KOPT-K1 (cell line): ENCODE measurements at regions not wholly inside any gene's neighbourhood (a gene's known extent, or its start where the extent isn't known, plus 50 kb on each side); places are given as distances from the start of the nearest gene placed in this dataset.

Experiments
- H3K27ac ChIP-seq: fragments of 200-600 bp; sonication (generic); 2 replicates; pipeline ENCODE4 v1.5.1; 2016; ENCODE audit warnings: antibody characterized with exemption, mild to moderate bottlenecking, low read depth, low read length; ENCODE audit not compliant: poor library complexity, severe bottlenecking
- H3K36me3 ChIP-seq: fragments of 200-600 bp; sonication (generic); 2 replicates; pipeline ENCODE4 v1.5.1; 2017; ENCODE audit warnings: antibody characterized with exemption, mild to moderate bottlenecking, low read length, moderate library complexity; ENCODE audit not compliant: insufficient read depth
- H3K9me3 ChIP-seq: fragments of 200-600 bp; sonication (generic); 2 replicates; pipeline ENCODE4 v1.5.1; 2017; ENCODE audit warnings: antibody characterized with exemption, low read length, mild to moderate bottlenecking; ENCODE audit not compliant: insufficient read depth, poor library complexity, severe bottlenecking

DNA sequence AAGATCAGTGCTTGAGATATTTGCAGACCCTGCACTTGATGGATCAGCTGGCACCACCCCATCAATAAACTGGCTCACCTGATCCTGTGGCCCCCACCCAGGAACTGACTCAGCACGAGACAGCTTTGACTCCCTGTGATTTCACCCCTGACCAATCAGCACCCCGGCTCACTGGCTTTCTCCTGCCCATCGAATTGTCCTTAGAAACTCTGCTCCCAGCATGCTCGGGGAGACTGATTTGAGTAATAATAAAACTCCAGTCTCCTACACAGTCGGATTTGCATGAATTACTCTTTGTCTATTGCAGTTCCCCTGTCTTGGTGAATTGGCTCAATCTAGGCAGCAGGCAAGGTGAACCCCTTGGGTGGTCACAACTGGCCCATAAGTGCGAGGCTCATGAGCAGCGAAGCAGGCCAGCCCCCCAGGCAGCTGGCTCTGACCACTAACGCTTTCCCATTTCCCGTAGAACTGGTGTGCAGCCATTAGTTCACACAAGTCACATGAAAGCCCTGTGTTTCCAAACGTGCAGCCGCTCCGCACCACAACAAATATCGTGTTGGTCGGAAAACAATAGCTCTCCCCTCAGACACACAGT, 79.6 kb downstream of the RSPH3 start:
- H3K36me3 ChIP-seq, result no peaks in the 10 kb centered on the region
- H3K9me3 ChIP-seq, result no peaks in the 10 kb centered on the region
- no peak overlapping the region for H3K27ac ChIP-seq

DNA sequence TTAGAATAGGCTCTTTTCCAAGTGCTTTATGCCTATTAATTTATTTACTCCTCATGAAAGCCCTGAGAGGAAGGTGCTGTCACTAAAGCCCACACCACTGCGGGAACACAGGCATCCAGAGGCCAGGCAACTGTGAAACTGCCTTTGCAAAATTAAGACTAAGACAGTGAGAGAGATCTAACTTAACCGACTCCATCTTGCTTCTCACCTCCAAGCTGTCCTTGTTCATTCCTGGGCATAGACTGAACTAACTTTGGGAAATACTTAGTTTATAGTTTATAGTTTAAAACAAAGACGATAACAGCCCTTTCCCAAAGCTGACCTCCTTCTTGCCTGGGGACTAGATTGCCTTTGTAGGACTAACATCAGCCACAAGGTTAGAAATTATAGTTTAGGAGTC, 80.1 kb downstream of the RSPH3 start:
- no peaks in the 10 kb centered on the region for H3K9me3 ChIP-seq
- no peaks in the 10 kb centered on the region for H3K36me3 ChIP-seq
- no peak overlapping the region for H3K27ac ChIP-seq

DNA sequence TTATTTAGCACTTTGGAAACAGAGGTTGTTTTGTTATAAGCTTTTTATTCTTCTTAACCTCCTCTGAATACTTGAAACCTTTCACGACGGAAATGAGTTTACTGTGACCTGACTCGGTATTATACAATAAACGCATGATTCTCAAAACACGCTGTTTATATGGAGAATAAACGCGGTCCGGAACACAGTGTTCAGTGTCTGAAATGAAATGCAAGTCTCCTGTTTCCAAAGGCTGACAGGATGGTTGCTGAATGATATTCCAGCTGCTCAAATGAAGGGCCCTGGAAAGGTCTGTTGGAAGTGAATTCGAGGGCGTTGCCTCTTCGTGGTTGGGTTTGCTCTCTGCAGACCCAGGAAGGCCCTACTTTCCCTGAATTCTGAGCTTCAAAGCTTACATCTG, 83.4 kb downstream of the RSPH3 start:
- no peak overlapping the region for H3K27ac ChIP-seq

DNA sequence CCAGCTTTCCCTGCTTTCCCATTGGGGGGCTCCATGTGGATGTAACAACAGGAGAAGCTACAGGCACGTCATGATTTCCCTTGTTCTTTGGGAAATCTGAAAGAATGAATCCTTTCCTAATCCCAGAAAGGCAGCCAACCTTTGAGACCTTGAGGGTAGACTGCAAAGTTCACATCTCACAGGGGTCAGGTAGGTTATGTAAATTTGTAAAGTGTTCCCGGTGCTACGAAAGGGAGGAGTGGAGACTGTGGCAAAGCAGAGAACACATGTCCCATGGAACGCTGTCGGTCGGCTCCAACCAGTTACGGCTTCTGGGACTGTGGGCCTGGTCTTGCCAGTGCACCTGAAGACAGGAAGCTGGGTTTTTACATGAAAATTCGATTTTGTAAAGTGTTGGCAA, 85.1 kb downstream of the RSPH3 start:
- H3K36me3 ChIP-seq, result no peaks in the 10 kb centered on the region
- H3K27ac ChIP-seq, result no peak overlapping the region
- H3K9me3 ChIP-seq, result no peaks in the 10 kb centered on the region

More for the DNA sequence above, 83.4 kb downstream of the RSPH3 start:
- no peaks in the 10 kb centered on the region for H3K36me3 ChIP-seq
- H3K9me3 ChIP-seq, result no peaks in the 10 kb centered on the region

DNA sequence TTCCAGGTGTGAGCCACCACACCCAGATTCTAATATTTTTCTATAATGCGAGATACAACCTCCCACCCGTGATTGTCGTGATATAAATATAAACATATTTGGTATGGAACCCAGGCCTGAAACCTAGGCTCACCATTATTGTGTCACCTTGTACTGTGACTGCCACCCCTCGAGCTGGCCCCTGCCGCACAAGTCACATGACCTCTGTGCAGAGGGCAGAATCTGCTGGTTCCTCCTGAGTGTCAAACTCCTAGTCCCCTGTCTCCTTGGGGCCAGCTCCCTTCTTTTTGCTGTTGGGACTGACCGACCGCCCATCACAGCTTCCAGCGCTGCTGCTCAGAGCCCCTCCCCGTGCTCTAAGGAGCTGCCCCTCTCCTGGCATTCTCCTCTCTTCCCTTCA, 86.4 kb downstream of the RSPH3 start:
- H3K36me3 ChIP-seq, result no peaks in the 10 kb centered on the region
- H3K9me3 ChIP-seq, result no peaks in the 10 kb centered on the region
- no peak overlapping the region for H3K27ac ChIP-seq

DNA sequence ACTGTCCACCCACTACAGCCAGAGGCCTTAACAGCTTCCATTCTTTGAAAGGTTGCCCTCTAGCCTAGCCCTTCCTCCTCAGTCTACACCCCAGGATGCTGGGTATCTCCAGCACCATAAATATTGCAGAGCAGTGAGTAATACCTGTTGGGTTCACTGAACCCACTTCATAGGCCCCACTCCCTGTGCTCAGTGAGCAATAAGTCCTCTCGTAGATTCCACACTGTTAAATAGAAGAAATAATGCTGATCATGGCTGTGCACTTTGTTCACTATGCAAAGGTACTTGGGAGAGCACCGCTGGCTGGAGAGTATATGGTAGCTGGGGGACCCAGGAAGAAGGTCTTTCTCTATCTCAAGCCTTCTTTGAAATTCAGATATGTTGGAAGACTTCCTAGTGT, 87.3 kb downstream of the RSPH3 start:
- H3K9me3 ChIP-seq, result no peaks in the 10 kb centered on the region
- no peak overlapping the region for H3K27ac ChIP-seq
- no peaks in the 10 kb centered on the region for H3K36me3 ChIP-seq

DNA sequence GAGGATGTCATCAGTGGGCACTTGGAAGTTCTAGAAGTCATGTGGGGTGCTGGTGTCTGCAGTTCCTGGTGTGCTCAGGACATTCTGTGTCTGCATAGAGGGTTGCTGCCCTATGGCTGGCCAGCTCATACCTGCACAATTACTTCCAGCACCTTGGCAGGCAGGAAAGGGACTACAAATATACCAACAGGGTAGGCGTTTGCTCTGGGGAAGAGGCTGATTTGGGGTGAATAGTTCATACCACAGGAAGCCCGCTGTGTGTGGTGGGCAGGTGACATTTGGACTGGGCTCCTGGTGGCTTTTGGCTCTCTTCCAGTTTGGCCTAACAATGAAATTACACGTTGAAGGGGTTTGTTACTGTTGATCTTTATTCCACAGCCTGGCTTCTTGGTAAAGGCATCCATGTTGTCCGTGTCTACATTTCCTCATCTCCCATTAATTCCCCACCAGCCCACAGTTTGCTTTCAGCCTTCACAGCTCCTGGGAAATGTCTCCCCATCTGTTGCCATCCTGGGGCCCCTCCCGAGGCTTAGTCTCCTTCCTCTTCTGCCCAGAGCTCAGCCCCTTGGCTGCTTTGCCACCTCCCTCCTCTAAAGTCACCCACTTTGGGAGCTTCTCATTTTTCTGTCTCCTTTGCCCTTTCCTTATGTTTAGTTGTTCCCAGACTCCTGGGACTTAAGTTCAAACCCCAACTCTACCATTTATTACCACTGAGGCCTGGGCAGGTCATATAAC, 88.1 kb downstream of the RSPH3 start:
- H3K9me3 ChIP-seq, result no peaks in the 10 kb centered on the region
- H3K36me3 ChIP-seq, result no peaks in the 10 kb centered on the region
- H3K27ac ChIP-seq, result peak overlapping the region; percentile 58

DNA sequence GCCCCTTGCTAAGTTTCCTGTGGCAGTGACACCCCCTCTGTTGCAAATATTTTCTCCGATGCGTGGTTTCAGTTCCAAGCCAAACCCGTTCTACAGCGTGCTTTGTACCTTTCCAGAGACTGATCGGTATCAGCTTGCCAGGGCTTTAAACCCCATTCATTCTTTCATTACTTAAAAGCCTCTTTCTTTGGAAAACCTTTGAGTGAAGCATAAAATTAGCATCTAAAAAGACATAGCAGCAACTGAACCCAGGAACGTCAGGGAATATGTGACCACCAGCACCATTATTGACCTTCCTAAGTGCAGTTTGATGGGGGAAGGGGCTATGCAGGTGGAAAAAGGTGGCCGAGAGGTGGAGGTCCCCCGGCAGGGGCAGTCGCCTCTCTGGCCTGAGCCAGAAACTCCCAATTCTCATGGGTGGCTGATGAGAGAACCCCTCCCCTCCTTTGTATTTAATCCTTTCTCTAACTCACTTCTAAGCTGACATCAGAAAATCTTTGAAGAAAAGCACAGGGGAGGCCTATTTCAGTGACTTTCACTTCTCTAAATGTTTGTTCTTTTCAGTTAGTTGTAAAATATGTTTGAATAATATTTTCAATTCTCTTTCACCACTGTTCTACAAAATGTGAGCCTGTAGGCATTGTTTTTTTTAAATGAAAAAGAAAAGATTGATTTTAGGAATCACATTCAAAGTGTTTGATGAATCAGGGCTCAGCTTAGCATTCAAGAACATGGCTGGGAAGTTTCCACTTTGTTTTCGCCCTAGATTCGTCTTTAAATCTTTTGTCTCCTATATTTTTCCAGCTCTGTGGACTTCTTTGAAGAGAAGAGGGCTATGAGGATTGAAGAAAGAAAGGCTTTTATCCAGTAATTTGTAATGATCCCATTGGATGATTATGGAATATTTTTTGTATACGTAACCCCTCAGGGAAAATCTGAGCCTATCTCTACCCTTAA, 89.2 kb downstream of the RSPH3 start:
- Histone ChIP-seq H3K9me3 (peaks cover 9% of the 10 kb centered on the region), H3K36me3 (no peaks in the 10 kb centered on the region), H3K27ac (peak overlapping the region; percentile 58)

DNA sequence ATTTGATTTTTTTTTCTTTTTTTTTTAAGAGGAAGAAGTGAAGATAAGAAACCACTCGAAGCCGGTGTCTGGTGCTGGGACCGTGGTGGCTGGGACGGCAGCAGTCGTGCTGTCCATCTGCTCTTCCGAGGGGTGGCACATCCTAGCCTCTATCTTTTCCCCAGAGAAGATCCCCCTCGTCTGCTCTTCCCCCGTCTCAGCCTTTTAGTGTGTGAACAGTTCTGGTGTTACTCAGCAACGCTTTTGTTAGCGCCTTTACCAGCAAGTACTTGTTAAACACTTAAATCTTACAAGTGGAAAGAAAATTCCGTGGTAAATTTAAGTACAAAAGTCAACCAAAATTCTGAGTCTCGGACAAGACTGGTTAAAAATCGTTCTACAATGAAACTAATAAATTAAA, 90.1 kb downstream of the RSPH3 start:
- H3K27ac ChIP-seq, result peak overlapping the region; percentile 58
- H3K9me3 ChIP-seq, result peaks cover 17% of the 10 kb centered on the region
- H3K36me3 ChIP-seq, result no peaks in the 10 kb centered on the region

DNA sequence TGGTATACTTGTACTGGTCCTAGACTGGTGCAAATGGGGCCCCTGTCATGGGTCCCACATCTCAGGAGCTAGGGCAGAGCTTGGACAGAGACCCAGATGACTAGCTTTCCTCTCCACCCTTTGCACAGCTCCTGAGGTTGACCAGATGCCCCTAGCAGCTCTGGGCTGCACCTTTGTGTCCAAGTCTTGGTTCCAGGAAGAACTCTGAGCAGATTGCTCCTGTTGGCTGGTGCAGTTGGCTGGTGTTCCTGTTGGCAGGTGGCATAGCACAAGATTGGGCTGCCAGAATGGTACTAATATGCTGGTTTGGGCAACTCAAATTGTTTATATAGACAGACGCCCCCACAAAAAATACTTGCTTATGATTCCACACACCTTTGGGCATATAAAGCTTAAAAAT, 89.4 kb upstream of the EZR start:
- Histone ChIP-seq H3K9me3 (peaks cover 21% of the 10 kb centered on the region), H3K36me3 (no peaks in the 10 kb centered on the region), H3K27ac (no peak overlapping the region)

DNA sequence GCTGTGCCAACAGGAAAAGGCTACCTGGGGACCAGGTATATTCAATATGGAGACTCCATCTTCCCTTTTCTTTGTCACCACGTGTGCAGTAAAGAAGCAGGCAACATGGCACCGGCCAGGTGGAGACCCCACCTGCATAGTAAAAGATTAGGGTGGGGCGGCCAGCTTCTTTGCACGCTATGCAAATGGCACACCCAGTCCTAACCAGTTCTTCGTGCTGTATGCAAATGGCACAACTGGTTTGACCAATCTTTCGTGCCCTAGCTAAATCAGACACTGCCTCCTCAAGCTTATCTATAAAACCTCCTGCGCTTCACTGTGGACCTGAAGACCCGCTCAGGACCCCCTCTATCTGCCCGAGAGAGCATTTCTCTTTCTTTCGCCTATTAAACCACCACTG, 88.8 kb upstream of the EZR start:
- Histone ChIP-seq H3K36me3 (no peaks in the 10 kb centered on the region), H3K9me3 (peaks cover 21% of the 10 kb centered on the region), H3K27ac (no peak overlapping the region)

DNA sequence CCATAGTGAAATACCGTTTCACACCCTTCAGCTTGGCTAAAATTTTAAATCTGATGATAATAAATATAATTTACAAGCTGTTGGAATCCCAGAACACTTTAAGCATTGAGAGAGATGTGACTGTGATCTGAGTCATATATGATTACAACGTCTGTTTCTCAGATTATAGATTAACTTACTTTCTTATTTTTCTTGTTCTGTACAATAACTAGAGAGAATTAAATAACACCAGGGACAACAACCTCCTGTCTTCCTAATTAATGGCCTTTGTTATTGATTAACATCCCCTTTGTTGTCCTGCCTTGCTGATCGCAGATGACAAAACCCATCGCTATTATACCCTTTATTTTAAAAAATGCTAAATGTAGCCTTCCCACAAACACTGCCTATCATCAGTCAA, 87.8 kb upstream of the EZR start:
- Histone ChIP-seq H3K27ac (no peak overlapping the region), H3K36me3 (no peaks in the 10 kb centered on the region)

DNA sequence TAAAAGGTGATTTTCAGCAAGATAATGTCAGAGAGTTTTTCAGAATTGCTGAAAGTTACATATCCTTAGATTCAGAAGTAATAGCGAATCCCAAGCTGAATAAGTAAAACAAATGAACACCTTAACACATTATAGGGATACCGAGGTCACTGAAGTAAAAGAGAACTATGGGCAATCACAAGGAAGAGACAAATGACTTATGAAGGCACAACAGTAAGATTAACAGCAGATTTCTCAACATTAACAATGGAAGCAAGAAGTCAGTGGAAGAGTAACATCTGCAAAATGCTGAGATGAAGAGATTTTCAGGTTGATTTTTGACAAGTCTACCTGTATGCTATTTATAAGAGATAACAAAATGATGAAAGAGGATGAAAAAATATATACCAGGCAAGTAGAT, 86.1 kb upstream of the EZR start:
- H3K27ac ChIP-seq, result no peak overlapping the region
- peaks cover 21% of the 10 kb centered on the region for H3K9me3 ChIP-seq
- no peaks in the 10 kb centered on the region for H3K36me3 ChIP-seq

More for the DNA sequence above, 87.8 kb upstream of the EZR start:
- H3K9me3 ChIP-seq, result peaks cover 21% of the 10 kb centered on the region

DNA sequence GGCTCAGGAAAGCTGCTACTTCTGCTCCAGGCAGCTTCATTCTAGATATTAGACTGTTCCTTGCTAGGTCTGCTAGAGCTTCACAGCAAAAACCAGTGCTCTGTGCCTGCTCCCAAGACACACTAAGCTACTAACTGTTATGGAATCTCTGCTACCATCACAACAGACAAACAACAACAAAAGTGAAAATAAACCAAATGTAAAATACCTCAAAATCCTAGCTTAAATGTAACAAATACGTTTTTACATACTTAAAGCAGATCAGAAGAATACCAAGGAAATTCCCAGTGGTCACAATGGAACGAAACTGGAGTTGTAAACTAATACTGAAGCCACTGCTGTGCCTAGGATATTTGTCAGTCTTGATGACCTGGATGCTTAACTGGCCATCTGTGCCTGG, 84.6 kb upstream of the EZR start:
- peaks cover 21% of the 10 kb centered on the region for H3K9me3 ChIP-seq
- H3K36me3 ChIP-seq, result no peaks in the 10 kb centered on the region
- H3K27ac ChIP-seq, result no peak overlapping the region

DNA sequence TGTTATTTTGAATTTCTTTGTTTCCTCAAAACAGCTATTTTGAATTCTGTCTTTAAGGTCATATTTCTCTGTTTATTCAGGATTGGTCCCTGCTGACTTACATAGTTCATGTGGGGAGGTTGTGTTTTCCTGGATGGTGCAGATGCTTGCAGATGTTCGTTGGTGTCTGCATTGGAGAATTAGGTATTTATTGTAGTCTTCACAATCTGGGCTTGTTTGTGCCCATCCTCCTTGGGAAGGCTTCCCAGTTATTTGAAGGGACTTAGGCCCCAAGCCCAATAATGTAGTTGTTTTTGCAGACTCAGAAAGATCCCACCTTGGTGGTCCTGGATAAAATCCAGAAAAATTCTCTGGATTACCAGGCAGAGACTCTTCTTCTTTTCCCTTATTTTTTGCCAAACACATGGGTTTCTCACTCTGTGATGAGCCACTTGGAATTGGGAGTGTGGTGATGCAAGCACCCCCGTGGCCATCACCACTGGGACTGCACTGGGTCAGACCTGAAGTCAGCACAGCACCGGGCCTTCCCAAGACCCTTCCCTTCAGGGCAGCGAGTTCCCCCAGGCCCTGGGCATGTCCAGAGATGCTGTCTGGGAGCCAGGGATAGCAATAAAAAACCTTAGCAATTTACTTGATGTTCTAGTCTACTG, 81.6 kb upstream of the EZR start:
- peaks cover 12% of the 10 kb centered on the region for H3K9me3 ChIP-seq
- no peak overlapping the region for H3K27ac ChIP-seq
- H3K36me3 ChIP-seq, result no peaks in the 10 kb centered on the region
